HG03175 (cell line): ENCODE measurements at regions not wholly inside any gene's neighbourhood (a gene's known extent, or its start where the extent isn't known, plus 50 kb on each side); places are given as distances from the start of the nearest gene placed in this dataset.

ENCODE experiments used
- ATAC-seq: cut with Tn5 transposase; IDR thresholded peaks from one replicate; pipeline ENCODE4 v1.9.1; 2021; ENCODE audit warnings: mild to moderate bottlenecking, moderate library complexity; ENCODE audit not compliant: unreplicated experiment

- ATAC-seq, result no peak
Observed at GRCh38 chr4:71269233-71269632, 69.6 kb upstream of the SLC4A4 start.

GRCh38 chr4:71270901-71271300 is 67.9 kb upstream of the SLC4A4 start:
- ATAC-seq, result no peak

DNA sequence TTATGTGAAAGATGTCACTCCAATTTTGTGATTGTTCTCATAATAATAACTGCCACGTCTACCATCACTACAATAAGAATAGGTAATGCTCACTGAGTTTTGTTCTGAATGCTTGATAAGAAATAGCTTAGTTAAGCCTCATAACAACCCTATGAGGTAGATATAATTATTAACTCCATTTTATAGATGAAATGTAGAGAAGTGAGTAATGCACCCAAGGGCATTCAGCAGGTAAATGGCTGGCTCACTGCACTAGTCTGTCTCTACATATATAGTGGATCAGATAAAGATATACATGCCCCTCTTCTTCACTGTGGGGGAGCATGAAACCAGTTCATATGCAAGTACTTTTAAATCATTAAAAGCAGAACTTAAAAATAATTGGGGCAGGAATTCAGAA is 65.8 kb upstream of the SLC4A4 start:
- ATAC-seq, result no peak

DNA sequence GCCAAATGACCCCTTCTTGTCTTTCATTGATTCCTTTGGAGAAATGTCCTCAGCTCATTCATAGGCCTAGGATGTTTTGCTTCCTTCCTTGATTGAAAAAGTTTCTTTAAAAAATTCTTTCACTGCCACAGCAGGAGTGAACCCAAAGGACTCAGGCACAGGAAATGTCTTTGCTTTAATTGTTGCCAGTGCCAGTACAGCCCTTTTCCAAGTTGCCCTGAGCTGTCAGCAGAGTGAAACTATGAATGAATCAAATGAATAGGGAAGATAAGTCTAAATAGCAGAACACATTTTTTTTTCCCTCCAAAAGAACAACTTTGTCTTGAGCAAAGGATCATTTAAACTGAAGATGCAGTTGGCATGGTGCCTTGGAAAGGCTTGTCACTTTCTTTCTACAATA is 63.8 kb upstream of the SLC4A4 start:
- no peak for ATAC-seq

GRCh38 chr4:71275570-71275969 is 63.2 kb upstream of the SLC4A4 start:
- peak; percentile 41 for ATAC-seq

DNA sequence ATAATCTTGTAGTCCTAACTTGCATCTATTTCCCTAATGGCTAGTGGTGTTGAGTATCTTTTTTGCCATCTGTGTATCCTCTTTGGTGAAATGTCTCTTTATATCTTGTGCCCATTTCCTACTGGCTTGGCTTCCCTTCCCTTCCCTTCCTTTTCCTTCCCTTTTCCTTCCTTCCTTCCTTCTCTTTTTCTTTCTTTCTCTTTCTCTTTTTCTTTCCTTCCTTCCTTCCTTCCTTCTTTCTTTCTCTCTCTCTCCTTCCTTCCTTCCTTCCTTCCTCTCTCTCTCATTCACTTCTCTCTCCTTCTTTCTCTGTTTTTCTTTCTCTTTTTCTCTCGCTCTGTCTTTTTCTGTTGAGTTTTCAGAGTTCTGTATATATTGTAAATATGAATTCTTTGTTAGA is 61.5 kb upstream of the SLC4A4 start:
- no peak for ATAC-seq

DNA sequence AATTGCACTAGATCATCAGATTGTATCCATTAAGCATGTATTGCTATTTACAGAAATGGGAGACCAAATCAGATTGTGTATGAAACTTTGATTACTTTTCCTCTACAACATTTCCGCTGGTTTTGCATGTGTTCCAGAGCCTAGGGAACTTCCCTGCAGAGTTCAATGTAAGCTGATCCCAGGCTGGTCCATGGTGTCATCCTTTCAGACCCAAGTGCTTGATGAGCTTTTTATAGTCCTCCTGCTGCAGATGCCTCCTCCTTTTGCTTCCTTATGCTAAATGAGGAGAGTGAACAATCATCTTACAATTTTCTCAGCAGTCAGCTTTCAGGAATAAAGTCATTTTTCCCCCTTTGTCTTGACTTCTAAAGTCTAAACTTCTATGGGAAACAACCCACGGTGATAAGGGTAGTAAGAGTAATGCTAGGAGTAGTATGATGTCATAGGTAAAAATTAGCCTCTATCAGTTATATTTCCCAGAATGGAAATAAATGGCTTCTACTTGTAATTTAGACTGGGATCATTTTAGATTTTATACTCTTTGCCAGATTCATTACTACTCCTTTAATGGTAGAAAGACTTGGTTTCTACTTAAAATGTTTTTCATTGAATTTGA is 55.1 kb upstream of the SLC4A4 start:
- ATAC-seq, result no peak

DNA sequence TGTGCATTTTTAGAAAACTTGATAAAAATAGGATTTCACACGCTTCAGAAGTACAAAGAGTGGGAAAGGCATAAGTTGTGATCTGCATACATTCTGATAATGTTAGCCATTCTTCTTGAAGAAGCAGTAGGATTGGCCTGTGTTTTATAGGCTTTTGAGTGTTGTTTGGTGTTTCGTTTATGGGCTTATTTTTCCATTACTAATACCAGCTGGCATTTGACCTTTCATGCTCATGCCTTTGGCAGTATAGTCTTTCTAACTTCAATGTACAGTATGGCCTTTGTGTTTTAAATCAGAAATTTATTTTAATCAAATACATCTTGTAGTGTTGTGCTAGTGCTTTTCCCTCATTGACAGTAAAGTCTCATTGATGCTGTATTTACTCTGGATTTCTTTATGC is 51.5 kb upstream of the SLC4A4 start:
- ATAC-seq, result no peak

DNA sequence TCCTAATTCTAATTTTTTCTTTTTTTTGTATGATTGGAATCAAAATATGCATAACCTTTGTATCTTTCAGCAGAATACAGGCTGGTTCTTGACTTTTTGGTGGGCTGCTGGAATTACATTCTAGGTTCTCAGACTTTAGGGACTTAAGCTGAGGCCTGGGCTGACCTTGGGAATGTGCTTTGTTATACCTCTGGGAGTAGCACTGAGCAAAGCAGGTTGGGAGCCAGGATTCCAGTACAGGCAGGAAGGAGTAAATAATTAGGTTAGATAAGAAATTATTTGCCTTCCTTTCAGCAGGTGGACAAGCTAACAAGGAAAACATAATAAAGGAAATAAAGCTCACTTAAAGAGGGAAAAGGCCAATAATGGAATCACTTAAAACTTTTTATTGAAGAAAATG is 49.9 kb upstream of the SLC4A4 start:
- no peak for ATAC-seq
